Fibroblast of pulmonary artery (primary cell): ENCODE measurements at regions not wholly inside any gene's neighbourhood (a gene's known extent, or its start where the extent isn't known, plus 50 kb on each side); places are given as distances from the start of the nearest gene placed in this dataset.

Experiments
- DNase-seq: peaks from one replicate; pipeline ENCODE4 v3.0.0-alpha.2; 2010; ENCODE audit warnings: low read depth
- H3K4me3 ChIP-seq: replicated peaks from 2 replicates; pipeline ENCODE4 v1.5.1; 2011; ENCODE audit warnings: low read depth, mild to moderate bottlenecking, control low read depth, low read length, moderate library complexity
- CTCF ChIP-seq: IDR thresholded peaks from 2 replicates; pipeline ENCODE4 v1.5.1; 2011; ENCODE audit warnings: mild to moderate bottlenecking, control low read depth, low read length, inconsistent platforms; ENCODE audit errors: missing control alignments

DNA sequence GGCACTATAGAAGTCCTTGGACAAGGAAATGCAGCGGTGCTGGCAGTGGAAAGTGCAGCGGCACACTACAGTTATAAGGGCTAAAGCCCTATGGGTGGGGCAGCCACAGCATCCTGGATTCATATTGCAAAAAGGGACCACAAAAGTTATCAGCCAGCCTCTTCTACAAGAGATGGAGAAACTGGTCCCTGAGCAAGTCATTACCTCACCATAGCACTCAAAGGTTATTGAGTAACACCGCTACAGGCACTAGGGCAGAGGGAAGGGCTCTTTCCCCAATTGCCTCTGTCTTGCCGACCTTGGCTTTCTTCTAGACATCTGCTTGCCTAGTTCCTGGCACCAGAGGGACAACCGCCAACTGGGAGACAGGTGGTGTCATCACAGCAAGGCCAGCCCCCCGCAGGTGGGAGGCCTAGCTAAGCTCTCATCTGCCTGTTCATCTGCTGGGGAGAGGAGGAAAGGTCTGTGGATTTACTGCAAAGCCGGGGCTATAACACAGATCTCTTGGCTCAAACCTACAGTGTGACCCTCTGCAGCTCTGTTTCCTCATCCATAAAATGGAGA lies 600.0 kb downstream of the BCOR start:
- TF ChIP-seq CTCF: no peak
- H3K4me3 ChIP-seq: no peak overlapping the region
- no peak for DNase-seq

DNA sequence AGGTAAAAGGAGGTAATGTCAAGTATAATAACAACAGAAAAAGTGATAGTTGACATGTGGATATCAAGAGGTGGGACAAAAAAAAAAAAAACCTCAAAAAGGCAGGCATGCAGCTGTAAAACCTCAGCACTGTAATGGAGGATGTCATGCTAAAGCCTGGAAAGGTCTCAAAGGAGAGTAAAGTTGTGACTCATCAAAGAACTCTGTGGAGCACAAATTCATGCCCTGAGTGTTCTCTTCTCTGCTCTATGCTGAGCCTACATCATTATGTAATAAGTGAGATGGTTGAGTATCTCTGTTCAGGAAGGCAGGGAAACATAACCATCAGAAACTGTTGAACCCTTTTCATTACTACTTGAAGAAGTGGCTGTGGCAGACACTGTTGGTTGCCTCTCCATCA lies 597.8 kb downstream of the BCOR start:
- no peak for TF ChIP-seq CTCF
- DNase-seq: no peak
- H3K4me3 ChIP-seq: no peak overlapping the region

DNA sequence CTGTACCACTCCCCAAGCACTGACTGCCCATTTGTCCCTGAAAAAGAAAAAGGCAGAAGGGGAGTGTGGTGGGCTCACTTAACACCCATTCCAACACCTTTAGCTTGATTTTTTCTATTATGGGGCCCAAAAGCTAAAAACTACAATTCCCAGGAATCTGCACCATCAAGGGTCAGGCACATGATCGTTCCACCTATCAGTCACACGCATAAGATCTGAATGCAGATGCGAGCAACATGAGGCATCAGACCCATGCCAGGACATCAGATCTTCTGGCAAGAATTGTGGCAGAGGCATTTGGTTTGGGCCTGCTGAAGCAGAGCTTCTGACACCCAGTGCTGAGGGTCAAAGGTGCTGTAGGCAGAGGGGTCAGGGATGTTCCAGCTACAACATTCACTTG lies 595.9 kb downstream of the BCOR start:
- no peak for TF ChIP-seq CTCF
- no peak overlapping the region for H3K4me3 ChIP-seq
- DNase-seq: no peak

DNA sequence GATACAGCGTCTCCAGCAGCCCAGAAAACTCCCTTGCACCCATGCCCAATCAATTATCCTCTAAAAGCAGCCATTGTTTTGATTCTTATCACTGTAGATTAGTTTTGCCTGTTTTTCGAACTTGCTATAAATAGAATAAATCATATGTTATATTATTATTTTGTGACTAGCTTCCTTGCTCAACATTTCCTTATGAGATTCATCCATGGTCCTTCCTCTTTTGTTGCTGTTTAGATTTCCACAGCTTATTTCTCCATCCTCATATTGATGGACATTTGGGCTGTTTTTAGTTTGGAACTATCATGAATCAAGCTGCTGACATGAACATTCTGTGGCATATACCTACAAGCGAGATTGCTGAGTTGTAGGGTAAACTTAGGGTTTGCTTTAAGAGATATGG lies 595.3 kb downstream of the BCOR start:
- TF ChIP-seq CTCF: no peak
- no peak overlapping the region for H3K4me3 ChIP-seq
- DNase-seq: no peak

GRCh38 chrX:39504227-39504626 lies 593.5 kb downstream of the BCOR start:
- DNase-seq: no peak
- TF ChIP-seq CTCF: no peak
- H3K4me3 ChIP-seq: no peak overlapping the region

GRCh38 chrX:39504850-39505259 lies 592.9 kb downstream of the BCOR start:
- H3K4me3 ChIP-seq: no peak overlapping the region
- no peak for TF ChIP-seq CTCF
- DNase-seq: no peak

- no peak overlapping the region for H3K4me3 ChIP-seq
- DNase-seq: no peak
- TF ChIP-seq CTCF: no peak
These were observed 591.6 kb downstream of the BCOR start for GRCh38 chrX:39506131-39506530.
